Esophagus muscularis mucosa (tissue), 4 donors: ENCODE measurements at regions not wholly inside any gene's neighbourhood (a gene's known extent, or its start where the extent isn't known, plus 50 kb on each side); places are given as distances from the start of the nearest gene placed in this dataset.

Source experiments
- DNase-seq: peaks from one replicate; pipeline ENCODE4 v3.0.0-alpha.2; 2017; ENCODE audit errors: extremely low spot score
- H3K27ac ChIP-seq, 4 donors: fragments of 200-600 bp; sonication (generic); replicated peaks in 1 of 4; 1 replicate in 3 of 4; 2 replicates in 1 of 4; pipeline ENCODE4 v1.5.1; 2016 to 2019; ENCODE audit warnings: mild to moderate bottlenecking in 1 of 4
- H3K27me3 ChIP-seq, 4 donors: fragments of 200-600 bp; sonication (generic); one replicate each; pipeline versions ENCODE4 v1.5.1 to v1.6.0; 2016 to 2019
- H3K36me3 ChIP-seq, 4 donors: fragments of 200-600 bp; sonication (generic); one replicate each; pipeline ENCODE4 v1.5.1; 2016 to 2019
- H3K4me1 ChIP-seq, 4 donors: fragments of 200-600 bp; sonication (generic); one replicate each; pipeline ENCODE4 v1.5.1; 2016 to 2019
- H3K4me3 ChIP-seq, 4 donors: fragments of 200-600 bp; sonication (generic); 1 replicate in 2 of 4; 2 replicates in 2 of 4; pipeline ENCODE4 v1.5.1; 2016 to 2019; ENCODE audit warnings: mild to moderate bottlenecking in 4 of 4, moderate library complexity in 1 of 4
- H3K9me3 ChIP-seq, 4 donors: fragments of 200-600 bp; sonication (generic); 1 replicate in 3 of 4; 2 replicates in 1 of 4; pipeline ENCODE4 v1.5.1; 2016 to 2019
- EP300 ChIP-seq: sonication (generic); formaldehyde crosslinking; IDR thresholded peaks from one replicate; pipeline ENCODE4 v1.6.1; 2017; ENCODE audit warnings: antibody characterized with exemption
- POLR2A ChIP-seq: fragments of 450-650 bp; IDR thresholded peaks from one replicate; pipeline ENCODE4 v1.6.1; 2017; ENCODE audit warnings: antibody characterized with exemption, moderate library complexity, mild to moderate bottlenecking, low read depth
- POLR2AphosphoS5 ChIP-seq, 2 donors: sonication (generic); formaldehyde crosslinking; IDR thresholded peaks; one replicate each; pipeline ENCODE4 v1.6.1; 2017; ENCODE audit warnings: antibody characterized with exemption in 2 of 2
- WGBS: methylation state at CpG from one replicate; pipeline ENCODE4 v1.1.5; 2018; 5-methylcytosine and 5-hydroxymethylcytosine counted together
- intact Hi-C: fragments of 100-400 bp; cut with DNase I; formaldehyde crosslinking; loops from one replicate; pipeline ENCODE4 v1.15.1; 2023
- TF ChIP-seq, protein P1 (sequence below), 3 experiments: fragments of 200-600 bp in 2 of 3; fragments of 450-650 bp in 1 of 3; sonication (generic) in 2 of 3; IDR thresholded peaks; one replicate each; pipeline ENCODE4 v1.5.1; 2017 to 2019; ENCODE audit warnings: antibody characterized with exemption in 3 of 3, mild to moderate bottlenecking in 2 of 3, moderate library complexity in 1 of 3

DNA sequence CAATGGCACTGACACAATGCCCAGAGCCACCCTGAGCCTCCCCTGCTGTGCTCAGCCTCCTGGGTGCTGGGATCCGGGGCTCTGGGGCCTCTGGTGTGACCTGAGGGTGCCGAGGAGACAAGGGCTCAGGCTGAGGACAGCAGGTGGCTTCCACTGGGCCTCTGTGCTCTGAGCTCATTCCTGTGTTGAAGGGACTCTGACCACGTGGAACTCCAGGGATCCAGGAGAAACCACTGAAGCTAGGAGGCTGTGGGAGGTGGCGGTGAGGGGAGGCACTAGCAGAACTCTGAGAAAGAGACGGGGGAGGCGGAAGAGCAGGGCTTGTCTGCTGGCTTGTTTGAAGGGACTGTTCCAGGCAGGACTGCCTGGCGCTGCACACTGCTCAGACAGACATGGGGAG is 318.7 kb upstream of the IRX1 start:
- no peak overlapping the region for H3K27ac ChIP-seq
- WGBS = 57% methylated on average over 7 of the region's 7 CpGs
- TF ChIP-seq EP300 (no peak), POLR2AphosphoS5 (IDR thresholded peaks at IDR 0.05) (no peak), POLR2A (no peak)
- TF ChIP-seq, protein P1, sequence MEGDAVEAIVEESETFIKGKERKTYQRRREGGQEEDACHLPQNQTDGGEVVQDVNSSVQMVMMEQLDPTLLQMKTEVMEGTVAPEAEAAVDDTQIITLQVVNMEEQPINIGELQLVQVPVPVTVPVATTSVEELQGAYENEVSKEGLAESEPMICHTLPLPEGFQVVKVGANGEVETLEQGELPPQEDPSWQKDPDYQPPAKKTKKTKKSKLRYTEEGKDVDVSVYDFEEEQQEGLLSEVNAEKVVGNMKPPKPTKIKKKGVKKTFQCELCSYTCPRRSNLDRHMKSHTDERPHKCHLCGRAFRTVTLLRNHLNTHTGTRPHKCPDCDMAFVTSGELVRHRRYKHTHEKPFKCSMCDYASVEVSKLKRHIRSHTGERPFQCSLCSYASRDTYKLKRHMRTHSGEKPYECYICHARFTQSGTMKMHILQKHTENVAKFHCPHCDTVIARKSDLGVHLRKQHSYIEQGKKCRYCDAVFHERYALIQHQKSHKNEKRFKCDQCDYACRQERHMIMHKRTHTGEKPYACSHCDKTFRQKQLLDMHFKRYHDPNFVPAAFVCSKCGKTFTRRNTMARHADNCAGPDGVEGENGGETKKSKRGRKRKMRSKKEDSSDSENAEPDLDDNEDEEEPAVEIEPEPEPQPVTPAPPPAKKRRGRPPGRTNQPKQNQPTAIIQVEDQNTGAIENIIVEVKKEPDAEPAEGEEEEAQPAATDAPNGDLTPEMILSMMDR (IDR thresholded peaks at IDR 0.05) = no peak
- no peak for DNase-seq
- no peaks in the 10 kb centered on the region for H3K4me1 ChIP-seq
- intact Hi-C loops = no loop called here
- no peaks in the 10 kb centered on the region for H3K9me3 ChIP-seq
- H3K27me3 ChIP-seq = peaks cover 0 to 45% (median 0%) of the 10 kb centered on the region in 4 donors
- H3K4me3 ChIP-seq = no peak overlapping the region
- no peaks in the 10 kb centered on the region for H3K36me3 ChIP-seq

DNA sequence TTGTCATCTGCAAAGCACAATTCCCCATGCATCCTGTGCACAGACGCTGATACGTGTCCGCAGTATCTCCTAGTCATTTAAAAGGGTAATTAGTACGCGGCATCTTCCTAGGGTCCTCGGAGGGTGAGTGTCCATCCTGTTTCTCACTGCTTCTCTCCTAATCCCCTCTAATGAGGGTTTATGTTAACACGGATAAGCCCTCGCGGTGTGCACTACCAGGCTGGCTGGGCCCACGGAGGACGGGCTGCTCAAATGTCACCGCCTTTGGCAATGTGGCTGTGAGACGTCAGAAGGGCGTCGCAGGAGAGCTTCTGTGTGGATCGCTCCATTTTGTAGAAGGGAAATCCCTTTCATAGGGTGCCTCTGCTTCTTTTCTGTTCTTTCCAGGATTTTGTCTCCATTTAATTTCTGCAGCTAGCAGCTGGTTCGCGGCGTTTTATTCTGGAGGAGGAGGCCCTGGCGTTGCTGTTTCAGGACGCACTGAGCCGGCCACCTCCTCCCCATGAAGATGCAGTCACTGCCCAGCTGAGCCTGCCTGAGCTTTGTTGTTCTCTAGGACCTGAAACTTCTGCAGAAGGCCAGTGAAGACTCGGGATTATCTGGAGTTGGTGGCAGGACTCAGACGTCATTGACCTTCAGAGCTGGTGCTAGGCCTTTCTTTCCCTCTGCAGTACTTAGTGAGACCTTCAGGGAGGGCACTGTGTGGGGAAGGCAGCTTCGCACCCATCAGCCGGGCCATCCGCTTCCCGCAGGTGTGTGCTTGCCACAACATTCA is 326.1 kb upstream of the IRX1 start:
- WGBS = 74% methylated on average over 23 of the region's 28 CpGs
- TF ChIP-seq, protein P1 (IDR thresholded peaks at IDR 0.05) = no peak
- TF ChIP-seq POLR2A (no peak), POLR2AphosphoS5 (IDR thresholded peaks at IDR 0.05) (no peak), EP300 (no peak)
- Histone ChIP-seq H3K27me3 (peaks cover 0 to 29% (median 0%) of the 10 kb centered on the region in 4 donors), H3K4me3 (no peak overlapping the region), H3K4me1 (no peaks in the 10 kb centered on the region), H3K36me3 (no peaks in the 10 kb centered on the region), H3K9me3 (no peaks in the 10 kb centered on the region), H3K27ac (no peak overlapping the region)
- intact Hi-C loops = no loop called here
- peak; percentile 83 for DNase-seq

DNA sequence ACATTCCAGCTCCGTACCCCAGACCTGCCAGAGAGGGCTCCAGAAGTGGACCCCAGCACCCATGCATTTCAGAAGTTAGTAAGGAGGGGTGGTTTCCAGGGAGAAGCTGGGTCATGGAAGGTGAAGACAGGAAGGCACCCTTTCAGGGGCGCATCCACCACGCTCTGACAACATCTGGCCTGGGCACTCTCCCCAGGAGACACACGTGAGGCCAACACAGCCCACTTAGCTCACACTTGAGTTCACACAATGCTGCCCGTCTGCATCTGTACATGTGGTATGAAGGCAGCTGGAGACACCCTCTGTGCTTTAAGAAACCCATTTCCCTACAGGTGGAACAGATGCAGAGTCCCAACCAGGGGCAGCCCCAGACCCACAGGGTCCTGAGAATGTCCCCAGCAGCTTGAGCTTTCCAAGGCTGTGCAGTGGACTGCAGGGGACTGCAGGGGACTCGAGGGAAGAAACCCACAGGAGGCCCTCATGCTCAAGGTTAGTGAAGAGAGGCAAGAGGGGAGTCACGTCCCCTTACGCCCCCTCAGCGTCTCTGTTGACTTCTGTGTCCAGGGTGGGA is 326.8 kb upstream of the IRX1 start:
- peaks cover 0 to 23% (median 0%) of the 10 kb centered on the region in 4 donors for H3K27me3 ChIP-seq

DNA sequence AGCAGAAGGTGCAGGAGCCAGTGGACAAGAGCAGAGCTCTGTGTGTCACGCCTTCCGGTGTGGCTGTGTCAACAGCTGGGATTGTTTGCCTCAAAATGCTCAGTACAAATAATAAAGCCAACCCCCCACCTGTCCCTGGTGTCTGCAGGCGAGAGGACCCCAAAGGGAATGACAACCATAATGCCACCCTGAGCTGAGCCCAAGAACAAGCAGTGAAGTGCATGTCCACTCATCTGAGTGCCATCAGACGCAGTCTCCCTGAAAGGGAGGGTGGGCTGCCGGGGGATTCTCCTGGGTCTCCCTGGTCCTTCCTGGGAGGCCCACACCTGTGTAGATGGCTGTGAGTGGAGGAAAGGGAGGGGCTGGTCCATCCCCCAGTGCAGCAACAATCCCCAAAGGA is 328.8 kb upstream of the IRX1 start:
- no peaks in the 10 kb centered on the region for H3K36me3 ChIP-seq
- no peak overlapping the region for H3K27ac ChIP-seq
- intact Hi-C loops = no loop called here
- peaks cover 0 to 11% (median 0%) of the 10 kb centered on the region in 4 donors for H3K27me3 ChIP-seq
- TF ChIP-seq EP300 (no peak), POLR2AphosphoS5 (IDR thresholded peaks at IDR 0.05) (no peak), POLR2A (no peak)
- TF ChIP-seq, protein P1 (IDR thresholded peaks at IDR 0.05) = no peak
- peak; percentile 78 for DNase-seq
- no peaks in the 10 kb centered on the region for H3K9me3 ChIP-seq
- H3K4me1 ChIP-seq = no peaks in the 10 kb centered on the region
- H3K4me3 ChIP-seq = no peak overlapping the region
- 80% methylated on average over 5 of the region's 5 CpGs for WGBS

More for the DNA sequence above, 326.8 kb upstream of the IRX1 start:
- Histone ChIP-seq H3K9me3 (no peaks in the 10 kb centered on the region), H3K36me3 (no peaks in the 10 kb centered on the region), H3K4me3 (no peak overlapping the region), H3K27ac (no peak overlapping the region), H3K4me1 (no peaks in the 10 kb centered on the region)
- WGBS = 62% methylated on average over 5 of the region's 9 CpGs
- DNase-seq = peak; percentile 87
- intact Hi-C loops = no loop called here
- TF ChIP-seq POLR2A (no peak), POLR2AphosphoS5 (IDR thresholded peaks at IDR 0.05) (no peak), EP300 (no peak)

DNA sequence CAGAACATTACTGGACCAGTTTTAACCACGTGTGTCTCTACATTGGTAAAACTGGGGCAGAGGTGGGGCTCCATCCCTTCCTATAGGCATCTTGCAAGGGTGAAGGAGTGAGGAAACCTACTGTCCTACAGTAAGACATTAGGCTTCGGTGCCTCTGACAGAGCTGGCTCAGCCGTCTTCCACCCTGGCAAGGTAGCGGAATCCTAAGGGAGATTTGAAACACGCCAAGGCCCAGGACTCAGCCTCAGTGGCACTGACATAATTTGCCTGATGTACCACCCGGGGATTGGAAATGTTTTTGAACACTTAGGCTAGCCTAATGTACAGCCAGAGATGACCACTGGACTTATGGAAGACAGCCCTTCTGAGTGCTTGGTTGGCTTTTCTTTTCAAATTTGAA is 329.7 kb upstream of the IRX1 start:
- TF ChIP-seq, protein P1 (IDR thresholded peaks at IDR 0.05) = no peak
- no peak for TF ChIP-seq EP300
- no peak for TF ChIP-seq POLR2A
- TF ChIP-seq POLR2AphosphoS5 (IDR thresholded peaks at IDR 0.05) = no peak
- Histone ChIP-seq H3K27ac (no peak overlapping the region), H3K4me3 (no peak overlapping the region), H3K36me3 (no peaks in the 10 kb centered on the region), H3K9me3 (no peaks in the 10 kb centered on the region), H3K27me3 (peaks cover 0 to 4% (median 0%) of the 10 kb centered on the region in 4 donors), H3K4me1 (no peaks in the 10 kb centered on the region)
- 86% methylated on average over 6 of the region's 6 CpGs for WGBS
- peak; percentile 80 for DNase-seq
- intact Hi-C loops = no loop called here
